Keratinocyte (primary cell): ENCODE measurements at regions not wholly inside any gene's neighbourhood (a gene's known extent, or its start where the extent isn't known, plus 50 kb on each side); places are given as distances from the start of the nearest gene placed in this dataset.

ENCODE experiments used
- DNase-seq: peaks from one replicate; pipeline ENCODE4 v3.0.0-alpha.2; 2011; ENCODE audit warnings: low read depth, missing footprints, low spot score
- FAIRE-seq: peaks from 2 replicates; lab custom pipeline; 2011; peaks lifted over from hg19 to GRCh38; lab: Jason Lieb, UNC
- H2AFZ ChIP-seq: 2 replicates; pipeline ENCODE4 v1.6.0; 2012; ENCODE audit warnings: low read length, control low read depth, inconsistent platforms; ENCODE audit not compliant: control insufficient read depth
- H3K27ac ChIP-seq: 2 replicates; pipeline ENCODE4 v1.5.1; 2011; ENCODE audit warnings: low read length; ENCODE audit not compliant: control insufficient read depth, insufficient read depth
- H3K27me3 ChIP-seq: 3 replicates; pipeline ENCODE4 v1.6.0; 2011; ENCODE audit warnings: low read length; ENCODE audit not compliant: control insufficient read depth, insufficient read depth; ENCODE audit errors: extremely low read depth
- H3K36me3 ChIP-seq, 2 experiments: 2 replicates in 1 of 2; 3 replicates in 1 of 2; pipeline ENCODE4 v1.5.1; 2011; ENCODE audit warnings: low read length in 2 of 2, mild to moderate bottlenecking in 1 of 2; ENCODE audit not compliant: control insufficient read depth in 2 of 2, insufficient read depth in 2 of 2; ENCODE audit errors: extremely low read depth in 1 of 2
- H3K4me1 ChIP-seq: 3 replicates; pipeline ENCODE4 v1.5.1; 2011; ENCODE audit warnings: low read length; ENCODE audit not compliant: control insufficient read depth, insufficient read depth; ENCODE audit errors: extremely low read depth
- H3K4me2 ChIP-seq: 3 replicates; pipeline ENCODE4 v1.6.0; 2011; ENCODE audit warnings: low read depth, low read length; ENCODE audit not compliant: control insufficient read depth, insufficient read depth; ENCODE audit errors: extremely low read depth
- H3K4me3 ChIP-seq, 3 experiments: fragments of 200-600 bp in 1 of 3; sonication (generic) in 1 of 3; 2 replicates in 2 of 3; 3 replicates in 1 of 3; pipeline ENCODE4 v1.5.1; 2011 to 2016; ENCODE audit warnings: low read length in 3 of 3, mild to moderate bottlenecking in 3 of 3, control low read depth in 2 of 3, inconsistent platforms in 1 of 3, low read depth in 1 of 3, mixed read lengths in 1 of 3, mixed run types in 1 of 3, moderate library complexity in 1 of 3; ENCODE audit not compliant: control insufficient read depth in 2 of 3, insufficient read depth in 2 of 3; ENCODE audit errors: extremely low read depth in 1 of 3
- H3K79me2 ChIP-seq: 2 replicates; pipeline ENCODE4 v1.6.0; 2012; ENCODE audit warnings: low read length; ENCODE audit not compliant: control insufficient read depth, insufficient read depth
- H3K9ac ChIP-seq: 3 replicates; pipeline ENCODE4 v1.6.0; 2011; ENCODE audit warnings: low read length; ENCODE audit not compliant: control insufficient read depth, insufficient read depth; ENCODE audit errors: extremely low read depth
- H3K9me1 ChIP-seq: 3 replicates; pipeline ENCODE4 v1.6.0; 2011; ENCODE audit warnings: low read length; ENCODE audit not compliant: control insufficient read depth, insufficient read depth; ENCODE audit errors: extremely low read depth
- H3K9me3 ChIP-seq: 2 replicates; pipeline ENCODE4 v1.5.1; 2012; ENCODE audit warnings: low read depth, low read length; ENCODE audit not compliant: control insufficient read depth
- H4K20me1 ChIP-seq: 3 replicates; pipeline ENCODE4 v1.6.0; 2011; ENCODE audit warnings: low read length; ENCODE audit not compliant: control insufficient read depth, insufficient read depth; ENCODE audit errors: extremely low read depth
- EZH2 ChIP-seq: IDR thresholded peaks from one replicate; pipeline ENCODE4 v1.6.1; 2012; ENCODE audit warnings: inconsistent platforms, mild to moderate bottlenecking, low read length, moderate library complexity
- dilution Hi-C: fragments of 300-500 bp; cut with MboI; formaldehyde crosslinking; loops from one replicate; pipeline ENCODE4 v1.7.0; 2020; ENCODE audit warnings: low sequenced_read_pairs; ENCODE audit not compliant: extremely low pct_ligation_motif_present
- TF ChIP-seq, protein P1 (sequence below), 3 experiments: IDR thresholded peaks in 1 of 3; conservative IDR thresholded peaks in 1 of 3; optimal IDR thresholded peaks in 1 of 3; 2 replicates in 2 of 3; 3 replicates in 1 of 3; pipeline versions ENCODE3 to v1.5.1; 2011; ENCODE audit warnings: low read length in 3 of 3, mild to moderate bottlenecking in 3 of 3, moderate library complexity in 2 of 3, control low read depth in 1 of 3, inconsistent platforms in 1 of 3; ENCODE audit not compliant: insufficient read depth in 2 of 3; ENCODE audit errors: extremely low read depth in 1 of 3

DNA sequence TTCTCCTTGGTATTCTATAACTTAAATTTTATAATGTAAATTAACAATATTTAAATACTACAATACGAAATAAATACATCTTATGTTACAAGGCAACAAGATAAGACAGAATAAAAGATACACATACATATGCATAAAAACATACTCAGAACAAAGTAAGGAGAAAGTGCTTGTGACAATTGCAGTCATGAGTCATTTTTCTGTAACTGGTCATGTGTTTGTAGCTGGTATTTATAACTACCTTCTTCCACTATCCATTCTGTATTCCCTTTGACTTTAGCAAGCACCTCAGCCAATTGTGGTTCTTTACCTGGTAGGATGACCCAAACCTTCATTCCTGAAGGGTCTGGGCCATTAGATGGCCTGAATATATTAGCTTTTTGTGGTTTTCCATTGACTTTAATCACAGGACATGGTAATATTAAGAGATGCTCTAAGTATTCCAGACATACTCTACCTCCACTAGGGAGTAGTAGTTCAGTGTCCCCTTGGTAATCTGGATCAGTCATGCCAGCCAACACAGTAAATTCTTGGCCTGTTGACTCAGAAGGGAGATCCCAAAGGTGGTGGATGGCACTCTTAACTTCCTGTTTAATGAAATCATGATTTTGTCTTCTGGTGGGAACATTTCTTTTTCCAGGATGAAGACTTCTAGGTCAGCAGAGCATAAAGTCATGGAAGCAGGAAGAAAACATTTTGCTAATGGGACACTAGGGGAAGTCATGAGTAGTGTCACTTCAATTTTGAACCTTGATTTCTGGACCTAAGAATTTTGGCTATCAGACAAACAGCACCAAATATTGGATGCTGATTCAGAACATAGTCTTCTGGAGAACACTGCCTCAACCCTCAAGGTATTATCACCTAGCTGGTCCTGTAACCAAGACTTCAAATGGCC is 733.7 kb upstream of the IGFBP3 start:
- Histone ChIP-seq H3K9me1 (no peaks in the 10 kb centered on the region), H3K4me1 (peaks cover 39% of the 10 kb centered on the region), H3K9ac (no peak overlapping the region), H3K36me3 (no peaks in the 10 kb centered on the region), H3K27ac (peak overlapping the region; percentile 61), H3K4me2 (no peak overlapping the region), H3K9me3 (no peaks in the 10 kb centered on the region), H4K20me1 (no peaks in the 10 kb centered on the region), H3K79me2 (no peaks in the 10 kb centered on the region), H2AFZ (no peak overlapping the region), H3K4me3 (no peak overlapping the region), H3K27me3 (no peaks in the 10 kb centered on the region)
- DNase-seq (peak; percentile 32), FAIRE-seq (peak; percentile 63)
- dilution Hi-C loops = no loop called here
- TF ChIP-seq, protein P1, sequence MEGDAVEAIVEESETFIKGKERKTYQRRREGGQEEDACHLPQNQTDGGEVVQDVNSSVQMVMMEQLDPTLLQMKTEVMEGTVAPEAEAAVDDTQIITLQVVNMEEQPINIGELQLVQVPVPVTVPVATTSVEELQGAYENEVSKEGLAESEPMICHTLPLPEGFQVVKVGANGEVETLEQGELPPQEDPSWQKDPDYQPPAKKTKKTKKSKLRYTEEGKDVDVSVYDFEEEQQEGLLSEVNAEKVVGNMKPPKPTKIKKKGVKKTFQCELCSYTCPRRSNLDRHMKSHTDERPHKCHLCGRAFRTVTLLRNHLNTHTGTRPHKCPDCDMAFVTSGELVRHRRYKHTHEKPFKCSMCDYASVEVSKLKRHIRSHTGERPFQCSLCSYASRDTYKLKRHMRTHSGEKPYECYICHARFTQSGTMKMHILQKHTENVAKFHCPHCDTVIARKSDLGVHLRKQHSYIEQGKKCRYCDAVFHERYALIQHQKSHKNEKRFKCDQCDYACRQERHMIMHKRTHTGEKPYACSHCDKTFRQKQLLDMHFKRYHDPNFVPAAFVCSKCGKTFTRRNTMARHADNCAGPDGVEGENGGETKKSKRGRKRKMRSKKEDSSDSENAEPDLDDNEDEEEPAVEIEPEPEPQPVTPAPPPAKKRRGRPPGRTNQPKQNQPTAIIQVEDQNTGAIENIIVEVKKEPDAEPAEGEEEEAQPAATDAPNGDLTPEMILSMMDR (optimal IDR thresholded peaks at IDR 0.05 in 1 of 3, IDR thresholded peaks at IDR 0.05 in 1 of 3, conservative IDR thresholded peaks at IDR 0.05 in 1 of 3; ENCODE audit: extremely low read depth in 1 of 3, insufficient read depth in 2 of 3, low read length in 3 of 3) = peak in 1 of 3 experiments; percentile 7
- no peak for TF ChIP-seq EZH2

GRCh38 chr7:46653848-46654247 is 732.8 kb upstream of the IGFBP3 start:
- H2AFZ ChIP-seq = no peak overlapping the region
- FAIRE-seq (peak; percentile 5), DNase-seq (no peak)
- H3K79me2 ChIP-seq = no peaks in the 10 kb centered on the region
- no peak overlapping the region for H3K9ac ChIP-seq
- dilution Hi-C loops = no loop called here
- no peak overlapping the region for H3K4me2 ChIP-seq
- H3K36me3 ChIP-seq = no peaks in the 10 kb centered on the region
- H3K9me1 ChIP-seq = no peaks in the 10 kb centered on the region
- peaks cover 2% of the 10 kb centered on the region for H3K9me3 ChIP-seq
- no peak overlapping the region for H3K4me3 ChIP-seq
- H4K20me1 ChIP-seq = no peaks in the 10 kb centered on the region
- H3K27ac ChIP-seq = peak overlapping the region; percentile 61
- H3K4me1 ChIP-seq = peaks cover 39% of the 10 kb centered on the region
- no peaks in the 10 kb centered on the region for H3K27me3 ChIP-seq
- TF ChIP-seq, protein P1 (optimal IDR thresholded peaks at IDR 0.05 in 1 of 3, IDR thresholded peaks at IDR 0.05 in 1 of 3, conservative IDR thresholded peaks at IDR 0.05 in 1 of 3; ENCODE audit: extremely low read depth in 1 of 3, insufficient read depth in 2 of 3, low read length in 3 of 3) = no peak
- TF ChIP-seq EZH2 = no peak
